ENCODE measurements at regions not wholly inside any gene's neighbourhood (a gene's known extent, or its start where the extent isn't known, plus 50 kb on each side); places are given as distances from the start of the nearest gene placed in this dataset.
"Not testable (repeated sequence)": the region's sequence is repeated elsewhere in the genome, so short reads cannot be mapped to it uniquely, and the experiment has no call there.

DNA sequence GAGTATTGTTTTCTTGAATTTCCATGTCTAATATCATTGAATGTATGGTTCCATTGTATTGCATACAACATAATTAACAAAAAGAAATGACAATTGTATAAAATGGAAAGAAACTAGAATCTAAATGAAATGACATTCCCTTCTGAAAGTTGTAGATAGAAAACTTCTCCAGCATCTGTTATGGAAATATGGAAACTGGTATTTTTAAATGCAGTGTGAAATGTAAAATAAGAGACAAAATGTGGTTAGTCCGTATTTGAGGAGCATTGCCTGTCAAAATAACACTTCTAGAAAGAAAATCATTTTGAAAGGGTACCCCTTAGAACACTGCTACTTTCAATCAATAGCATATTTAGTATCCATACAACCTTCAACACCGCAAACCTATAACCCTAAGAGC is 286.3 kb upstream of the CELF2 start:
- DNase-seq: no peak

DNA sequence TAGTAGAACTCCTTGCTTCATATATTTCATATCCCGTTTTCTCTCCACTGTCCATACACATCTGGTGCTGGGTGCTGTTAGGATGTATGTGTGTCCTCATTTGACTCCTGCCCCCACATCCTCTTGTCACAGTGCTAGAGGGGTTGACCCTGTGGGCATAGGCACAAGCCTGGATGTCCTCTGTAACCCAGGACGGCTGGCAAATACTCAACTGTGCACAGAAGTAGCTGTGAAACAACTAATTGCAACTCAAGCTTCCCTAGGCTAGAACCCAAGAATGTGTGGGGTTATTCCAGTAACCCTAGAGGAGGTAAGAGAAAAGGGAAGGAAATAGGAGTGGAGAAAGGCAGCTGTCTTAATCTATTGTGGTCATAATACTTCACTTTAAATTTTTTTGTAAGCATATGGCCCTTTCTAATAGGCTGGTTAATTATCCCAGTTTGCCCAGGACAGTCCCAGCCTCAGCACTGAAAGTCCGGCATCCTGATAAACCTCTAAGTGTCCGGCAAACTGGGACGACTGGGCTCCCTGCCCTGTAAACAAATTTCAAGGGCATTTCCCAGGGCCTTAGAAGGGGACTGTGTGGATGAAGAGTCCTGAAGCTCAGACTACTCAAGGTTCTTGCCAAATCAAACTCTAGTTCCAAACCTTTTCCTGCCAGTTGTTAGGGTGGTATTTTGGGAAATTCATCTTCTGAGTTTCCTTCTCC is 283.2 kb upstream of the CELF2 start:
- DNase-seq: no peak

DNA sequence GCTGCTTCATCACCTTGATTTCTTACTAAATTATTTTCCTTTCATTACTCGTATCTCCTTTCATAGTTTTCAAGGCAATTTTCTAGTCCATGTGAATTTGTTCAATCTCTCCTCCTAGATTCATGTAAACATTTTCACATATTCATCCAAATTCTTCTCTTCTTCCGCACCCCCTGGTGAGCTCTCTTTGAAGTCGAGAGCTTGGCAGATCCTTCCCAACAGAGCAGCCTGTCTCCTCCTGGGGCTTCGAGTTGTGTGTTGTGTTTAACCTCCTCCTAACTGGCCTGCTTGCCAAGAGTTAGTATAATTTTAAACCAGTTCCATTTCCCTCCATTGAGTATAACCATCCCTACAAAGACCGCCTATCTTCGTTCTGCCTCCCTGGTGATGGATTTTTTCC is 272.4 kb upstream of the CELF2 start:
- DNase-seq: no peak

DNA sequence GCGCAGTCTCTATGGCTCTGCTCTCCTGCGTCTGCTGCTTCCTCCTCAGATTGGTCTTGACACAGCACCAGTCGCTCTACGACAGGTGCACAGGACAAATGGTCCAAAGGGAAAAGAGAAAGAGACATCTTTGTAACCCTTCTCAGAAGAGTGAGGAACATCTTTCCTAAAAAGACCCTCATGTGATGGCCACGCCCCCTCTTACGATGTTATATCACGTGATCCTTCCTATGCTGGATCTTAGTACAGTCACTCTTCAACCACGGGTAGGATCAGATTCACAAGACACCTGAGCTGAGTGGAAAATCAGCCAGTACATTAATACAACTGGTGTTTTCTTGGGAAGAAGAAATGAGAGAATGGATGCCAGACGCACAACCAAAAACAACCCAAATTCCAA is 262.2 kb upstream of the CELF2 start:
- DNase-seq: no peak

DNA sequence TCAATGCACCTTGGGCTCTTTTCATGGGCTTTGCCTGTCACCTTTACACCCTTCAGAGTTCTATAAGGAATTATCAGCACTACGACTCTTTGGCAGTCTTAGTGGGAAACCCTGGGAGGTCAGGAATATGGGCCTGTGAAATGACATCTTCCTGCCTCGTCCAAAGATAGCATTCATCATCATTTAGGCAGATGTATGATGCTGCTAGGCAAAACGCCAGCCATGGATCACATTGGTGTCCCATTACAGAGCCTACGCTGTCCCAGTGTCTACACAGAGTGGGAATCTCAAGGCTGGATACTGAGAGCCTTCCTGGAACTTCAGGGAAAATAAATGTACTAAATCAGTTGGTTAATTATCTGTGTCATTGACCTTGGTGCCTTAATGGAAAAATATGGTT is 259.4 kb upstream of the CELF2 start:
- DNase-seq: no peak

DNA sequence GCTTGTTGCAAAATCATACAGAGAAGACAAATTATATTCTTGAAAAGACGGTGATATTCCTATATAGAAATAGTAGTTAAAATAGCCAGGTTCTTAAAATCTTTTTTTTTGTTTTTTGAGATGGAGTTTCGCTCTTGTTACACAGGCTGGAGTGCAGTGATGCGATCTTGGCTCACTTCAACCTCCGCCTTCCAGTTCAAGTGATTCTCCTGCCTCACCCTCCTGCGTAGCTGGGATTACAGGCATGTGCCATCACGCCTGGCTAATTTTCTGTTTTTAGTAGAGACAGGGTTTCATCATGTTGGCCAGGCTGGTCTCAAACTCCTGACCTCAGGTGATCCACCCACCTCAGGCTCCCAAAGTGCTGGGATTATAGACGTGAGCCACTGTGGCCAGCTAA is 257.9 kb upstream of the CELF2 start:
- not testable (repeated sequence) for DNase-seq

DNA sequence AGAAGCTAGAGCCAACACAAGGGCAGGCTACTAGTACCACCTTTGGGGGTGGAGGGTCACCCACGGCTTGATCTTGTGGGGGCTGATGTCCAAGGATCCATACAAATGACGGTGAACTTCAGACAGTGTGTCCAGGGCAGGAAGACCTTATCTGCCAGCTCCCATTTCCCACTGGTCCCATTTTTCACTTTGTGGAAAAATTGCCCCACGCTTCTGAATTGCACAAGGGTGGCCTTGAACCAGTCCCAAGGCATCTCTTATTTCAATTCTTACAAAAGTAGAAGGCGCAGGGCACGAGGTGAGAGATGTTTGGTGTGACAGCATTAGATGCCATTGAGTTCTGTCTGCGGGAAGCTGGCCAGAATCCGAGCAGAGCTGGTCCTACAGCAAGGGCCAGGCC is 252.7 kb upstream of the CELF2 start:
- no peak for DNase-seq

DNA sequence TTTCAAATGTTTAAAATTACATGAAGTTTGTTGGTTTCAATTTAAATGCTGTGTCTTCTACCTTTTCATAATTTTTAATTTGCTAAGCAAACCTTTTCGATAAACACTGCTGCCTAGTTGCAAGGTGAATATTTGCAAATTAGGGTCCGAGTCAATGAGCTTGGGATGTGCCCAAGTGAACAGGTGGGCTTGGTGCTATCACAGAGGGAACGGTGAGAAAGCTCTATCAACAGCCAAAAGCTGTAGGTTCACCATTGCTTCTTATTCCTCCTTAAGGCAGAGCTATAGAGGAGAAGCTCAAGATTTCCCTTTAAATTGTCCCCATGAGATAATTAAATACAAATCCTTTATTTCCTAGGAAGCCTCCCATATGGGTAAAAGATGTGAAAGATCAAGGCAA is 245.3 kb upstream of the CELF2 start:
- DNase-seq: no peak

DNA sequence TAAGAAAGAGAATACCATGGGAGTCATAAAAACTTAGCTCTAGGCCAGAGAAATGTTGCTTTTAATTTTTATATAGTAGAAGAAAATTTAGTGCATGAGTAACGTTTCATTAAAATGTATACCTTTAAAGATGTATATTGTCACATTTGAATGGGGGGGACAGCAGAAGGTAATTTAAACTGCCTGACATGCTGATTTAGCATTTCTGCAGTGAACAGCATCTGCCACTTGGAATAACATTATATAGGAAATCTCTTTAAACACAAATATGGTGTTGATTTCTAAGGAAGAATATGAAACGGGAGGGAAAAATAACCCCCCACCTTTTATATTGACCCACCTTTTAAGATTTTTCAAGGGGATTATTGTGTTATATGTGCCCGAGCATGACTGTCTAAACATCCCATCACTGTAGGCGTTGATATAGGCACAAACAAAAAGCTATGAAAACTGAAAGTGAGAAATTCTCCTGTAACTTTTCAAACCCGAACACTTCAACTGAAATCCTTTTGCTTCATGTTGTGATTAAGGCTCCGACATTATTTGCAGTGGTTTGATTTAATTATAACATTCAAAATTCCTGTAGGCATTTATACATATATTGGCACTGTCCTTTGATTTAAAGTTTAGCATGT is 244.7 kb upstream of the CELF2 start:
- DNase-seq: no peak

DNA sequence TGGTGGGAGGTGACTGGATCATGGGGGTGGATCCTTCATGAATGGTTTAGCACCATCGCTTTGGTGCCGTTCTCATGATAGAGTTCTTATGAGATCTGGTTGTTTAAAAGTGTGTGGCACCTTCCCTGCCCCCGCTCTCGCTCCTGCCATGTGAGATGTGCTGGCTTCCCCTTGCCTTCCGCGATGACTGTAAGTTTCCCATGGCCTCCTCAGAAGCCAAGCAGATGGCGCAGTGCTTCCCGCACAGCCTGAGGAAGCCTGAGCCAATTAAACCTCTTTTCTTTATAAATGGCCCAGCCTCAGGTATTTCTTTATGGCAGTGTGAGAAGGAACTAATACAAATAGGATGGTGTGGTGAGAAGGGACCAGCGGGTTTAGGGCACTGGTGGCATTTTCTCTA is 243.3 kb upstream of the CELF2 start:
- no peak for DNase-seq

DNA sequence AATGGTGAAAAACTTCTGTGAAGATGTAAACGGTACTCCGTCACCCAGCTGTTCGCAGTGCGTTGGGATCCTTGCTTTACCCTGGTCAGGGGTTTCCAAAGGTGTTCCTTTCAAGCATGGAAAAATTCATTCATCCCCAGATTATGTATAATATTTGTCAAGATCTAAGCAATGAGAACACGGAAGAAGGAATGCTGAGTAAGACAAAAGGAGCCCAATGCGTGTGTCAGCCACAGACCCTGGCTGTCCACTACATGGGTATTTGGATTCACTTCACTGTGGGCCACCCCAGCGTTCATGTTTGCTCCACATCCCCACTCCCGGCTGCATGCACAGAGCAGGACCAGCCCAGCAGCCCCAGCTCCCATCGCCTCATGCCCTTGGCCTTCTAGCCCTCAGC is 241.3 kb upstream of the CELF2 start:
- DNase-seq: no peak

DNA sequence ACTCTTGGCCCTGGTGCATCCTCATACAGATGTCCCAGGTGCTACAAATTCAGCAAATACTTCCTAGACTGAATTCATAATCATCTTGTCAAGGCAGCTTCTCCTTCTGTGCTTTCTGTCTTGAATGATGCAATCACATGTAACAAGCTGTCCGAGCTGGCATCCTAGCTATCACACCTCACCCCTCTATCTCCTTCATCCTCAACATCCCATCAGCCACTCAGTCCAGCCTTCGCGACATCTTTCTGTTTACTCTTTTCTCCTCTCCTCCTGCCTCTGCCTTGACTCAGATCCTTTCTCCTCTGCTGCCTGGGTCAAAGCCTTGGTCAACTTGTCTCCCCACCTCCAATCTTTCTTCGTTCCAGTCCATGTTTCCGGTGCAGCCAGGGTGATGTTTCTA is 240.4 kb upstream of the CELF2 start:
- no peak for DNase-seq

DNA sequence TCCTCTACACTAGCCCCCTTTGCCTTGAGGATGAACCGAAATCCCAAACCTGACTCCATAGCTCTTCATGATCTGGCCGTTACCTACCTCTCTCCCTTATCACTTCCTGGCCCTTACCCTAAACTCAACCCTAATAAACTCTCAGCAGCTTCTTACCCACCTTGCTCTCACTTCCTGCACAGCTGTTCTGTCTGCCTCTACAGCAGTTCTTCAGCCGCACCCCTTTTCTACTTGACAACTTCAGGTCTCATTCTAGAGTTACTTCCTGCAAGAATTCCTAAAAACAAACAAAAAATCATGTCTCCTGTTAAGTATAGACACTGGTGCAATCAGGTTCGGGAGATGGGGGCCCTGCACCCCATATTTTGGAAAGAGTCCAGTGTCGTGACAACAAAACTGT is 239.9 kb upstream of the CELF2 start:
- DNase-seq: no peak

DNA sequence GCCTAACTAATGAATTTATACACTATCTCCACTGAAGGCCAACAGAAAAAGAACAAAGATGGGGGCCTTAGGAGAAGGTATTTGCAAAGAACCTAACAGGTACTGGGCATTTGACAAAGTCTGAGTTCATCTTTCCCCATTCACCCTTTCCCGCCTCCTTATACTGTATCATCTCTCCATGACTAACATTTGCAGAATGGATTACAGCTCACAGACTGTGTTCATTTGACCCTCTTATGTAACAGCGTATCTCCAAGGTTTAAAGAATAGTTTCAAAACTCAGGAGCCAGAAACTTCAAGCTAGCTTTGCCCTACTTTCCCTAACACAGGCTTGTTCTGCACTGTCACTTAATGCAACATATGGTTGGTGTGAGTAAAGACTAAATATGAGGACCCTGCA is 238.7 kb upstream of the CELF2 start:
- no peak for DNase-seq

DNA sequence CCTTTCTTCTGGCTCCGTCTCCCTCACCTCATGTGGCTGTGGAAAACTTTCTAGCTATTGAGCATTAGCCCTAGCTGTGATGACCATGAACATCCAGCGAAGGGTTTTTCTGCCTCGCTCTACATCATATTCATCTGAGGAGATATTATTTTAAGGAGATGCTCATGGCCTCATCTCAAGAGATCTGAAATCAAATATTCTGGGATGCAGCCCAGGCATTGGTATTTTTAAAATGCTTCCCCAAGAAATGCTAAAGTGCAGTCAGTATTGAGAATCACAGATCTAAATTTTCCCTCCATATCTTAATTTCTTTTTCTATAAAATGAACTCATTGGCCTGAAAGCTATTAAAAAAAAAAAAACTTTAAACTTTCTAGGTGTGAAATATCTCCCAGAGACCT is 238.2 kb upstream of the CELF2 start:
- no peak for DNase-seq

DNA sequence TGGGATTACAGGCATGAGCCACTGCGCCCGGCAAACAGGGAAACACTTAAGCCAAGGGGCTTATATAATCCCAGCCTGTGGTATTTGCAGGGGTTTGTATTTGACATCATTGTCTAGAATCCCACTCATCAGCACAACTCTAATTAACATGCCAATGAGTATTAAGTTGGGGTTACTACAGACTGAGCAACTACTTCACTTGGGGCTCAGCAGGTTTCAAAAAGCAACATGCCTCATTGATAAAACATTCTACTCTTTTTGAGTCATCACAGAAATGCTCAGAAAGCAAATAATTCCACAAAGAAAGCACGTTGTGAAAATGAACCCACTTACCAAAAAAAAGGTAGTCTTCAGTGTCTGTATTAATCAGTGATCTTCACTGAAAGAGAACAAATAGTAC is 236.9 kb upstream of the CELF2 start:
- DNase-seq: no peak

DNA sequence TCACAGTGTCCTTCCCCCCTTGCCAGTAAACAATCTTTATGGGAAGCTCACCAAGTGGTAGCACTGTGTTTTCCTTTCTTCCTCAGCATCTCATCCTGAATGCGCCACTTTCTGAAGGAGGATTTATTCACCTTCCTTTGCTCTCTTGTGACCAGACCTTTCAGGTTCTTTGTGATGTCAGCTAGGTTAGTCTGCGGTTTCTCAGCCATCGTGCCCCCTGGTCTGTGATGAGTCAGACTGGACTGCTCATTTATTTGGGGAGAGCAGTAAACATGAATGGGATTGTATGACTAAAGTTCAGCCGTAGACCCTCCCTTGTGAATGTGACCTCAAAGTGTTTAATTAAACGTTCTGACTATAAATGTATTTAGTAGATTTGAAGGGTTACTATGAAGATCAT is 235.1 kb upstream of the CELF2 start:
- no peak for DNase-seq

DNA sequence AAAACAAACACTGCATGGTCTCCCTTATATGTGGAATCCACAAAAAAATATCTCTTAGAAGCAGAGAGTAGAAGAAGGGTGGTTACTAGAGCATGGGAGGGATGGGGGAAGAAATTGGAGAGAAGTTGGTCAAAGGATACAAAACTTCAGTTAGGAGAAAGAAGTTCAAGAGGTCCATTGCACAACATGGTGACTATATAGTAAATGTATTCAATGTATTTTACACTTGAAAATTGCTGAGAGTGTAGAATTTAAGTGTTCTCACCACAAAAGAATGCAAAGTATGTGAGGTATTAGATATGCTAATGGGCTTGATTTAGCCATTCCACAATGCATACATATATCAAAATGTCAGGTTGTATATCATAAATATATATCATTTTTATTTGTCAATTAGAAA is 232.0 kb upstream of the CELF2 start:
- DNase-seq: no peak

DNA sequence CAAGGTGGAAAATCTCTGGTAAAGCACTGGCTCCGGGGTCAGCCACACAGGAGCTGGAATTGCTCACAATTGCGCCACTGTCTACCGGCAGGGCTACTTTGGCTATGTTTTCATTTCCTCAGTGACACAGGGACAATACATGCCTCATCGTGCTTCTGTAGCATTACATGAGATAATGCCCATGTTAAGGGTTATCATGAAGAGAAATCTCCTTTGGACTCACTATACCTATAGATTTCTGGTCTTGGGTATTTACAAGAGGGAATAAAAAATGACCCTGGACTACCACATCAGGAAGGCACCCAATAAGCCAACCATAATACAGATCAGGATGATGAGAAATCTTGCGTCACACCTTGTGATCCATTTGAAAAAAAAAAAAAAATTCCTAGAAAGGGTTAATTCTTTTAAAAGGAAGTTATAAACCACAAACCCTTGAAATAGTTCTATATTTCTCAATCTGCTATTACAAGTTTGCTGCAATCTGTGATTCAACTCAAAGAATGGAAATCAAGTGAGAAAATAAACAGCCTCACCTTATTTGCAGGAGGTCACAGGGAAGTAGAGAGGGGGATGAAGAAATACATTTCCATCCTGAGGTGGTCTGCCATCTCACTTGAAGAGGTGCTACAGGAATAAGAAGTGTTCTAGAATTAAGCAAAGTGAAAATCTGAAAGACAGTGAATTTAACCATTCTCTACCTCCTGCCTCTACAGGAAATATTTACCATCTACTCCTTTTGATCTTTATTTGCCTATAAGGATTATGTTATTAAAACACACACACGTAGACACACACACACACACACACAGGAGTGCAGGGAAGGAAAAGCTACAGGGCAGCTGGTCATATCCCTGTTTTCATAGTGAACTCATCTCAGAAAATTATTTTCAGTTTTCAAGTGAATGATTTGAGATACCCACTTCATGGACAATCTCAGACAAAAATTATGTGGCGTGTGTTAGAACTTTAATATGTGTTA is 231.3 kb upstream of the CELF2 start:
- DNase-seq: no peak

DNA sequence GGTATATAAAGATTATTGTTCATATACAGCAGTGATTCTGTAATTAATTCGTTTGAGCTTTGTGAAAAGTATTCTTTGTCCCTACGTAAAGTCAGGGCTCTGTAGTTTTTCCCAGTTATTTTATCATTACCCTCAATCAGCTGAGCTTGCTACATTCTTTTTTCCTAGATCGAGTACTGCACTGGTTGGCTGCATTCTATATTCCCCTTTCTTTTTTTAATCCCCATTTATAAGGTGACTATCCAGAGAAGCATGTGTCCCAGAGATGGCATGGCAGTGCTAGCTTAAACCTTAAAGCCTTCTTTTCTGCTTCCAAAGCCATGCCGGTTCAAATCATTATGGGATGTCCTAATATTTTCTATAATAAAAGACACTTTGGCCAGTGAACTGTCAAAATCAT is 230.1 kb upstream of the CELF2 start:
- DNase-seq: no peak

DNA sequence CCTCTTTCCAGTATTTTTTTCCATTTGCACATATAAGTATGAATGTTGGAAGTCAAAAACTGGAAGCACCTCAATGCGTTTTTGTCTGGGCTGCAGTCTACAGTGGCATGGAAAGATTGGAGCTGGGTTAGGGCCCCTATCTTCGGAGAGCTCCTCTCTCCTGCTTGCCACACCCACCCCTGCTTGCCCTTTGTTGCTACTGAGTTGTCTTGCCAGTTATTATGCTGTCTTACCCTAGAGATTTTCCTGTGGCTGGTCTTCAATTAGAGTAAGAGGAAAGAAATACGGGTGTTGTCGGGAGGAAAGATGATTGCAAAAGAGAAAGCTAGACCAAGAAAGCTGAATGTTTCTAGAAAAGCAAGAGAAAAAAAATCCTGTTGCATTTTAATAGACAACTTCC is 228.9 kb upstream of the CELF2 start:
- no peak for DNase-seq

DNA sequence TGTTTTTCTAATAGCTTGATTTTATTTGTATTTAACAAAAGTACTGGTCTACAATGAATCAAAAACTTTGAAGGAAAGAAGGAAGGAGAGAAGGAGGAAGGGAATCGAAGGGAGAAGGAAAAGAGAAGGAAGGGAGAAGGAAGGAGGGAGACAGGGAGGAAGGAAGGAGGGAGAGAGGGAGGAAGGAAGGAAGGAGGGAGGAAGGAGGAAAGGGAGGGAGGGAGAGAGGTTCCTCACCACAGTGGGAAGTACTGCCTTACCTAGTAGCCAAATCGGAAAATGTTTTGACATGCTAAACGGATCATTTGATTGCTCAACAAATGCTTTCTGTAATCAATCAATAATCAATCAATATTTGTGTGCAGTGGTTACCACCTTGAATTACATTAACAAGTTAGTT is 225.8 kb upstream of the CELF2 start:
- no peak for DNase-seq

DNA sequence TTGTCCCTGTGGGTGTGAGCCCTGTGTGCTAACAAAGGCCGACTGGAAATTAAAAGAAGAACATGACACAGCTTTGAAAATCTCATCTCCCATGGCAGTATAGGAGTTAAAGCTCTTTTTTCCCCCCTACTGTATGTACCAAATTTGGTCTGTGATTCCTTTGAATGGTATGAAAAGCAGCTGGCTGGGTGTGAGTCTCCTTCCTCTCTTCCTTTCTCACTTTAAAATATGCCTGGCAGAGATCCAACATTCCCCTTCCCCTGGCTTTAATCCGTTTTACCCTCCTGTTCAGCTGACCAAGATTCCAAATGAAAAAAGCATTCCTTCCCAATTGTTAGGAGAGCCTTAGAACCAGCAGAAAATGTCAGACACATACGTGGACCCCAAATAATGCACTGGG is 225.0 kb upstream of the CELF2 start:
- DNase-seq: no peak

DNA sequence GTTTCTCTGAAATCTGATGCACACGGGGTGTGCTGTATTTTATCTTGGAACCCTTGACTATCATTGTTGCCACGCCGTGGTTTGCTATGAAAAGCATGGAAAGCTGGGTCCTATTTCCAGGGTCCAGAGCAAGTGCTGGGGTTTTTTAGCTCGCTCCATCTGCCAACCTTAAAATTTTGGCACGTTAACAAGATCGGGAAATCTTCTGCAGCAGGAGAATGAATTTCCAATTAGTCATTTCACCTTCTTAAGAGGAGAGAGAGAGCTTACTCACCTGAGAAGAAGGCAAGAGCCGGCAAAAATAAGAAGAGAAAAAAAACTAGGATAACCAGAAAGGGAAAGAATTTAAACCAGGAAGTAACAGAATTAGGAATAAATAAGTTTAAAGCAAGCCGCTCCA is 223.6 kb upstream of the CELF2 start:
- DNase-seq: no peak
